ENCODE measurements at regions not wholly inside any gene's neighbourhood (a gene's known extent, or its start where the extent isn't known, plus 50 kb on each side); places are given as distances from the start of the nearest gene placed in this dataset.

GRCh38 chr21:19781881-19782652, 1216.1 kb upstream of the NCAM2 start:
- TF ChIP-seq POLR2A (IDR thresholded peaks at IDR 0.05; ENCODE audit: low read length) (no peak), GATA1 (IDR thresholded peaks at IDR 0.05; ENCODE audit: low read depth, low read length) (no peak)
